Adrenal gland (tissue), 9 donors: ENCODE measurements at regions not wholly inside any gene's neighbourhood (a gene's known extent, or its start where the extent isn't known, plus 50 kb on each side); places are given as distances from the start of the nearest gene placed in this dataset.
"Not testable (repeated sequence)": the region's sequence is repeated elsewhere in the genome, so short reads cannot be mapped to it uniquely, and the experiment has no call there.

ENCODE experiments used
- DNase-seq, 7 donors: peaks; one replicate each; pipeline ENCODE4 v3.0.0-alpha.2; 2019 to 2020
- H3K27ac ChIP-seq, 5 donors: fragments of 200-600 bp; sonication (generic) in 4 of 5; 1 replicate in 3 of 5; 2 replicates in 2 of 5; pipeline versions ENCODE4 v1.5.1 to v1.8.0; 2016 to 2020; ENCODE audit warnings: mild to moderate bottlenecking in 1 of 5
- H3K27me3 ChIP-seq: fragments of 200-600 bp; 2 replicates; pipeline ENCODE4 v1.8.0; 2021
- H3K36me3 ChIP-seq, 2 donors: fragments of 200-600 bp; replicated peaks in 1 of 2; 1 replicate in 1 of 2; 2 replicates in 1 of 2; pipeline versions ENCODE4 v1.5.1 to v1.8.0; 2018 to 2022
- H3K4me1 ChIP-seq, 2 donors: fragments of 200-600 bp; replicated peaks in 1 of 2; 1 replicate in 1 of 2; 2 replicates in 1 of 2; pipeline versions ENCODE4 v1.5.1 to v1.8.0; 2018 to 2021
- H3K4me3 ChIP-seq, 4 donors: fragments of 200-600 bp; sonication (generic) in 3 of 4; one replicate each; pipeline ENCODE4 v1.5.1; 2016 to 2018
- H3K9me3 ChIP-seq, 3 donors: fragments of 200-600 bp; sonication (generic) in 1 of 3; replicated peaks in 1 of 3; 1 replicate in 2 of 3; 2 replicates in 1 of 3; pipeline versions ENCODE4 v1.5.1 to v1.8.0; 2016 to 2021
- WGBS, 4 donors: extraction: QIAGEN DNeasy Blood & Tissue Kit in 2 of 4; methylation state at CpG; one replicate each; pipeline versions ENCODE4 v1.1.5 to v1.1.7; 2013 to 2017; 5-methylcytosine and 5-hydroxymethylcytosine counted together
- intact Hi-C, 2 donors: fragments of 100-400 bp; cut with DNase I; formaldehyde crosslinking; loops; one replicate each; pipeline versions ENCODE4 v1.14.1 to v1.15.0; 2022 to 2023
- small RNA-seq, 2 donors: library from RNA; depleted of rRNA; stranded (forward); fragments of <200 nt; gene quantifications; one replicate each; pipeline ENCODE3, GENCODE V24; 2016
- donor health status: healthy with polysubstance abuse.
- donor health status: Bipolar disorder and iron deficiency.
- donor health status: DM: yes; HTN: yes; CAD: no.
- donor health status: DM: no; HTN: no; CAD: no.
- donor health status: DM: no; HTN: no; CAD: no.

DNA sequence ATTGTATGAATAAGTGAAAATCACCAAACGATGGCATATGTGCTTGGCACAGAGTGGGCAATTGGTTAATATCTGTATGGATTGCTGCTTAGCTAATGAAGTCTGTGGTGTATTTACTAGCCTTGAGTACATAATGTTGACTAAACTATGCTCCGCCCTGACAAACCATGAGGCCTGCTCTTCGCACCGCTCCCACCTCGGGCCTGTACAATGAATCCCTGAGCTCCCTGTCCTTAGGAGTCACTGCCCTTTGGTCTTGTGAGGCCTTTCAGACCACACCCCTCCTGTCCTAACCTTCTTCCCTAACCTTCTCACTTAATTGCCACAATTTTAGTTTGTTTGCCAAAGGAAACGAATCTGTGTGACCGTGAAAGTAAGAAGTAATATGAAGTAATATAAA is 193.2 kb downstream of the POTED start:
- H3K36me3 ChIP-seq, intact Hi-C loops, H3K9me3 ChIP-seq, DNase-seq, H3K27me3 ChIP-seq, H3K4me1 ChIP-seq, H3K4me3 ChIP-seq, H3K27ac ChIP-seq: not testable (repeated sequence)
- WGBS, 4 donors: 78 to 83% (median 80%) methylated on average over 7 of the region's 7 CpGs

Small RNA genes in the stretch of these regions (small RNA-seq; reads per million reads assigned to genes)
- gene RNU6-954P (0 reads per million in 2 donors), gene ZNF114P1 (0 reads per million in 2 donors)
